Heart right ventricle (tissue), 16 donors: ENCODE measurements at regions not wholly inside any gene's neighbourhood (a gene's known extent, or its start where the extent isn't known, plus 50 kb on each side); places are given as distances from the start of the nearest gene placed in this dataset.

Experiments
- ATAC-seq, 8 donors: fragments of 200-7000 bp; cut with Tn5 transposase; one replicate each; pipeline ENCODE4 v1.9.1; 2020; ENCODE audit warnings: mild to moderate bottlenecking in 8 of 8, moderate library complexity in 8 of 8, moderate number of reproducible peaks in 1 of 8
- DNase-seq, 2 donors: peaks; one replicate each; pipeline ENCODE4 v3.0.0-alpha.2; 2020
- H3K27ac ChIP-seq, 10 donors: fragments of 200-600 bp; sonication (generic) in 2 of 10; one replicate each; pipeline versions ENCODE4 v1.5.0 to v1.8.0; 2020 to 2022; ENCODE audit warnings: mild to moderate bottlenecking in 3 of 10
- H3K27me3 ChIP-seq, 7 donors: fragments of 200-600 bp; one replicate each; pipeline ENCODE4 v1.8.0; 2021 to 2022; ENCODE audit warnings: mild to moderate bottlenecking in 2 of 7
- H3K36me3 ChIP-seq, 9 donors: fragments of 200-600 bp; sonication (generic) in 1 of 9; one replicate each; pipeline versions ENCODE4 v1.5.0 to v1.8.0; 2020 to 2022; ENCODE audit warnings: mild to moderate bottlenecking in 2 of 9
- H3K4me1 ChIP-seq, 9 donors: fragments of 200-600 bp; sonication (generic) in 1 of 9; one replicate each; pipeline versions ENCODE4 v1.5.0 to v1.8.0; 2020 to 2022; ENCODE audit warnings: mild to moderate bottlenecking in 4 of 9
- H3K4me3 ChIP-seq, 10 donors: fragments of 200-600 bp; sonication (generic) in 2 of 10; one replicate each; pipeline versions ENCODE4 v1.5.0 to v1.8.0; 2020 to 2022; ENCODE audit warnings: mild to moderate bottlenecking in 7 of 10, moderate library complexity in 2 of 10
- H3K9me3 ChIP-seq, 11 donors: fragments of 200-600 bp in 10 of 11; sonication (generic) in 2 of 11; one replicate each; pipeline versions ENCODE4 v1.5.0 to v1.8.0; 2013 to 2022; ENCODE audit warnings: mild to moderate bottlenecking in 2 of 11, control low read depth in 1 of 11, moderate library complexity in 1 of 11
- WGBS, 2 donors: extraction: QIAGEN DNeasy Blood & Tissue Kit; methylation state at CpG; one replicate each; pipeline ENCODE4 v1.1.7; 2013; ENCODE audit warnings: inconsistent platforms in 1 of 2; 5-methylcytosine and 5-hydroxymethylcytosine counted together
- intact Hi-C, 10 donors: fragments of 100-400 bp; cut with DNase I; formaldehyde crosslinking; loops; one replicate each; pipeline versions ENCODE4 v1.11.1 to v1.14.2; 2022
- TF ChIP-seq, protein P1 (sequence below), 9 donors: fragments of 200-600 bp; sonication (generic) in 2 of 9; IDR thresholded peaks; one replicate each; pipeline versions ENCODE4 v1.5.0 to v1.8.0; 2021 to 2022; ENCODE audit warnings: antibody characterized with exemption in 9 of 9, mild to moderate bottlenecking in 5 of 9, moderate library complexity in 1 of 9
- donor health status: Arrhythmogenic right ventricular cardiomyopathy.
- donor health status: ischemic (EF 13 %, LVEDD 7.1; RV severe dilation, severe dysfunction).
- donor health status: healthy with polysubstance abuse.
- donor health status: DM: no; HTN: yes; CAD: no.
- donor health status: DM: no; HTN: no; CAD: no.
- donor health status: ischemic (EF 25% LVEDD 6.9; RV normal size, moderate dysfunction).
- donor health status: ischemic (EF 25% LVEDD 5.7; RV mildly dilated, moderate dysfunction).
- donor health status: healthy.
- donor health status: DM: yes; HTN: yes; CAD: no.
- donor health status: Ischemic cardiomyopathy.
- donor health status: ischemic (EF 35%, LVEDD 5.7; RV mildly dilated, moderate dysfunction).
- donor health status: nonischemic (EF 11% LVEDD 7.7; RV severe dilation, severe dysfunction).
- donor health status: DM: yes; HTN: yes; CAD: no.
- donor health status: PGD.
- donor health status: ischemic (EF 29% LVEDD 5.4; RV normal size, mild dysfunction).
- donor health status: nonischemic (EF 23%, LVEDD 6.1; RV moderate dilation, normal function).

DNA sequence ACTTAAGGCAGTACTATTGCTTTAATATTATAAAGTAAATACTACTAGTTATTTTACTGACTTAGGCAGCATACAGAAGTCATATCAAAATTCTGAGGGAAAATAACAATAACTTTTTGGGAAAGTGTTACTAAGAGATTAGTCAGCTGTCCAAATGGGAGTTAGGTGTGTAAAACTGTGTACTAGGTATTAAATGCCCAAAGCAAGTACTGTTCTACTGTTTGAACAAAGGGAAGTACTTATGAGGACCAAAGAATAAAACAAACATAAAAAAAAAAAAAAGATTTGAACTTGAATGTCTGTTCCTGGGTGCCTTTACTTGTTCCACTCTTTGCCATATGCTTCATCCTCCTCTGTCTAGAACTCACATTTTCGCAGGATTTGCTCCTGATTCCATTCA is 174.4 kb downstream of the MSL3 start:
- TF ChIP-seq, protein P1, sequence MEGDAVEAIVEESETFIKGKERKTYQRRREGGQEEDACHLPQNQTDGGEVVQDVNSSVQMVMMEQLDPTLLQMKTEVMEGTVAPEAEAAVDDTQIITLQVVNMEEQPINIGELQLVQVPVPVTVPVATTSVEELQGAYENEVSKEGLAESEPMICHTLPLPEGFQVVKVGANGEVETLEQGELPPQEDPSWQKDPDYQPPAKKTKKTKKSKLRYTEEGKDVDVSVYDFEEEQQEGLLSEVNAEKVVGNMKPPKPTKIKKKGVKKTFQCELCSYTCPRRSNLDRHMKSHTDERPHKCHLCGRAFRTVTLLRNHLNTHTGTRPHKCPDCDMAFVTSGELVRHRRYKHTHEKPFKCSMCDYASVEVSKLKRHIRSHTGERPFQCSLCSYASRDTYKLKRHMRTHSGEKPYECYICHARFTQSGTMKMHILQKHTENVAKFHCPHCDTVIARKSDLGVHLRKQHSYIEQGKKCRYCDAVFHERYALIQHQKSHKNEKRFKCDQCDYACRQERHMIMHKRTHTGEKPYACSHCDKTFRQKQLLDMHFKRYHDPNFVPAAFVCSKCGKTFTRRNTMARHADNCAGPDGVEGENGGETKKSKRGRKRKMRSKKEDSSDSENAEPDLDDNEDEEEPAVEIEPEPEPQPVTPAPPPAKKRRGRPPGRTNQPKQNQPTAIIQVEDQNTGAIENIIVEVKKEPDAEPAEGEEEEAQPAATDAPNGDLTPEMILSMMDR (IDR thresholded peaks at IDR 0.05), result no peak
- Histone ChIP-seq H3K27ac (no peak overlapping the region), H3K36me3 (no peaks in the 10 kb centered on the region), H3K9me3 (peaks cover 0 to 5% (median 0%) of the 10 kb centered on the region in 11 donors), H3K4me3 (no peak overlapping the region), H3K27me3 (no peaks in the 10 kb centered on the region), H3K4me1 (no peaks in the 10 kb centered on the region)
- WGBS, 2 donors, result 88 to 100% methylated on average over 1 of the region's 1 CpG
- ATAC-seq, result no peak
- intact Hi-C loops, result no loop called here
- DNase-seq, result no peak

DNA sequence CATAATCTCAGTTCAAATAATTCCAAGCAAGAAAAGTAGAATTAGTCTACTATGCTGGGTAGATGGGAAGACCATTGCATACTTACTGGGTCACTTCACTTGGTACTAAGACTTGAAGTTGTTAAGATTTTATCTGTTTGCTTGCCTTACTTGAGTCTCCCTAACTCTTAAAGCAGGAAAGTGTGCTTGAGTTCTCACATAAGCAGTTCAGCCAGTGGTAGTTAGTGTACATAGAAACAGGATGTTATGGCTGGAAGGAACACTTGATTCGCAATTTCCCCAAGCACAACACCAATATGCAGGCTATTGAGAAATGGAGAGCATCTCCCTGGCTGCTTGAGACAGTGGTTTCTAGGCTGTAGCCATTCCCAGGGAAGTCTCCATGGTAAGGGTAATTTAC is 176.1 kb downstream of the MSL3 start:
- 77 to 88% methylated on average over 1 of the region's 1 CpG for WGBS, 2 donors
- Histone ChIP-seq H3K9me3 (no peaks in the 10 kb centered on the region), H3K4me1 (no peaks in the 10 kb centered on the region), H3K27me3 (no peaks in the 10 kb centered on the region), H3K4me3 (no peak overlapping the region), H3K36me3 (no peaks in the 10 kb centered on the region), H3K27ac (no peak overlapping the region)
- no peak for DNase-seq
- TF ChIP-seq, protein P1 (IDR thresholded peaks at IDR 0.05), result no peak
- no peak for ATAC-seq
- intact Hi-C loops, result no loop called here

DNA sequence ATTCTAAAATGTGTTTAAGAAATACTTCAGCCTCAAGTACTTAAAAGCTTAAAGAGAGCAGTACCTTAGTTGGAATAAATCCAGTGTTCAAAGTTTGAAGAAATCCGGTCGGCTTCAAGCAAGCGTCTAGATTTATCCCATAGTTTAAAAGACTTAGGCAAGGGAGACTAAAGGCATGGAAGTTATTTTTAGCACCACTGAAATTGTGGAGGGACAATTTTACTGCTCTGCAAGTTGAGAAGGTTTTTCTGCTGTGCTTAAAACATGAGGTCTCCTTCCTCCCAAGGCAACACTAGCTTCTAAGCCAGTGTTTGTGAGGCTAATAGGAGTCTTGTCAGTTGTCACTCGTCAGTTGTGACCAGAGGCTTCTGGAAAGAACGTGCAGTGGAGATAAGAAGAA is 183.5 kb downstream of the MSL3 start:
- DNase-seq, result no peak
- Histone ChIP-seq H3K9me3 (no peaks in the 10 kb centered on the region), H3K36me3 (no peaks in the 10 kb centered on the region), H3K4me3 (no peak overlapping the region), H3K27me3 (no peaks in the 10 kb centered on the region), H3K27ac (no peak overlapping the region), H3K4me1 (no peaks in the 10 kb centered on the region)
- WGBS, 2 donors, result 26 to 48% methylated on average over 5 of the region's 5 CpGs
- ATAC-seq, result no peak
- TF ChIP-seq, protein P1 (IDR thresholded peaks at IDR 0.05), result no peak
- intact Hi-C loops, result no loop called here

DNA sequence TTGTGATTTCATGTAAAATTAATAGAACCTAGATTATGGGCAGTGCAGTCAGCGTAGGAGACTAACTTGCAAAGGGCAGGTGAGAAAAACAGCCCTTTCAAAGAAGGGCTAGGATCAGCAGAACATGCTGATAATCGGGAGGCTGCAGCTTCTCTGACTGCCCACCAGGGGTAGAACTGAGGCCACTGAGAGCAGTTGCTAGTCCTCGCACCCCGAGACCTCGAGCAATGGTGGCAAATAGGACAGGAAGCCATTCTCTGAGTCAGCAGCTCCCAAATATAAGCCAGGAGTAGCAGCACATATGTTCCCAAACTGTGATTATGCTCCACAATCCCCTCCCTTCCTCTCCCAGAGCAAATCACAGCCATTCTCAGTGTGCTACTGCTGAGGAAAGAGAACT is 186.5 kb downstream of the MSL3 start:
- DNase-seq (no peak), ATAC-seq (no peak)
- H3K27me3 ChIP-seq, result no peaks in the 10 kb centered on the region
- H3K4me1 ChIP-seq, result no peaks in the 10 kb centered on the region
- H3K36me3 ChIP-seq, result no peaks in the 10 kb centered on the region
- no peak overlapping the region for H3K4me3 ChIP-seq
- no peak overlapping the region for H3K27ac ChIP-seq
- WGBS, 2 donors, result 18 to 19% methylated on average over 5 of the region's 5 CpGs
- peaks cover 0 to 2% (median 0%) of the 10 kb centered on the region in 11 donors for H3K9me3 ChIP-seq
- intact Hi-C loops, result no loop called here
- TF ChIP-seq, protein P1 (IDR thresholded peaks at IDR 0.05), result peak in 6 of 9 donors; percentile 27 to 46 (median 40)

DNA sequence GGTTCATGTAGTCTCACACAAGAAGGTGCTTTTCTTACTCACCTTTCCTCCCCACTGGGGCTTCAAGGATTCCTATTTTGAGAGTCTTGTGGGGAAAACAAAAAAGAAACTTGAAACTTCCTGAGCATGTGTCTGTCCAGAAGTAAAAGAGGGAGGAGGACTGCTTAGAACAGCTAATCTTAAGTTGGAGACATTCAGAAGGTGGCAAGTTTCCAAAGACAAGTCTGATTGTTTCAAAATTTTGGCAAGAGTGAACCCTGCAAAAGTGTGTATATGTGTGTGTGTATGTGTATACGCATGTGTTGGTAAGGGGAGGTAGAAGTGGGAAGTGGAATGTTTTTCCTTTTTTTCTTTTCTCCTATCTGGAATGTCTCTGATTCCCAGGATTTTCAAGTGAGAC is 189.0 kb upstream of the FRMPD4 start:
- H3K4me3 ChIP-seq, result no peak overlapping the region

More for the DNA sequence above, 189.0 kb upstream of the FRMPD4 start:
- WGBS, 2 donors, result 67 to 73% methylated on average over 1 of the region's 1 CpG
- ATAC-seq, result no peak
- no peak for DNase-seq
- TF ChIP-seq, protein P1 (IDR thresholded peaks at IDR 0.05), result no peak
- peaks cover 0 to 2% (median 0%) of the 10 kb centered on the region in 11 donors for H3K9me3 ChIP-seq
- intact Hi-C loops, result no loop called here
- no peaks in the 10 kb centered on the region for H3K27me3 ChIP-seq
- no peaks in the 10 kb centered on the region for H3K36me3 ChIP-seq
- H3K4me1 ChIP-seq, result no peaks in the 10 kb centered on the region
- no peak overlapping the region for H3K27ac ChIP-seq
